SK-N-SH (cell line): ENCODE measurements at regions not wholly inside any gene's neighbourhood (a gene's known extent, or its start where the extent isn't known, plus 50 kb on each side); places are given as distances from the start of the nearest gene placed in this dataset.
"Not testable (repeated sequence)": the region's sequence is repeated elsewhere in the genome, so short reads cannot be mapped to it uniquely, and the experiment has no call there.

Source experiments
- CTCF ChIP-seq: fragments of 200-600 bp; sonication (generic); IDR thresholded peaks from 2 replicates; pipeline ENCODE4 v1.6.1; 2017; ENCODE audit warnings: antibody characterized with exemption, mild to moderate bottlenecking, moderate library complexity
- EP300 ChIP-seq, 2 experiments: IDR thresholded peaks; 2 replicates each; pipeline versions ENCODE4 v1.4.0 to v1.6.1; 2012; ENCODE audit warnings: borderline replicate concordance in 1 of 2, low read depth in 1 of 2, low read length in 1 of 2
- EZH2phosphoT487 ChIP-seq: fragments of 200-600 bp; sonication (generic); IDR thresholded peaks from 2 replicates; pipeline ENCODE4 v1.6.1; 2017; ENCODE audit warnings: low read depth, mixed run types, mild to moderate bottlenecking, antibody characterized with exemption, moderate library complexity, borderline replicate concordance
- MAX ChIP-seq: IDR thresholded peaks from 2 replicates; pipeline ENCODE4 v1.4.0; 2012; ENCODE audit warnings: low read depth
- POLR2AphosphoS5 ChIP-seq: IDR thresholded peaks from 2 replicates; pipeline ENCODE4 v1.6.1; 2012; ENCODE audit warnings: low read depth, low read length
- RAD21 ChIP-seq: IDR thresholded peaks from 2 replicates; pipeline ENCODE4 v1.6.1; 2012; ENCODE audit warnings: mild to moderate bottlenecking, low read length
- RCOR1 ChIP-seq: fragments of 150-350 bp; IDR thresholded peaks from 2 replicates; pipeline ENCODE4 v1.6.1; 2017; ENCODE audit warnings: antibody characterized with exemption, low read length
- SMC3 ChIP-seq: IDR thresholded peaks from 2 replicates; pipeline ENCODE4 v1.6.1; 2012; ENCODE audit warnings: low read depth, low read length, improper control_type of control experiment
- TAF1 ChIP-seq: IDR thresholded peaks from 2 replicates; pipeline ENCODE4 v1.6.1; 2012; ENCODE audit warnings: low read depth, mild to moderate bottlenecking, low read length, moderate library complexity, borderline replicate concordance
- TF ChIP-seq, protein P1 (sequence below): IDR thresholded peaks from 2 replicates; pipeline ENCODE4 v1.6.1; 2012; ENCODE audit warnings: mild to moderate bottlenecking, low read depth, low read length, moderate library complexity

DNA sequence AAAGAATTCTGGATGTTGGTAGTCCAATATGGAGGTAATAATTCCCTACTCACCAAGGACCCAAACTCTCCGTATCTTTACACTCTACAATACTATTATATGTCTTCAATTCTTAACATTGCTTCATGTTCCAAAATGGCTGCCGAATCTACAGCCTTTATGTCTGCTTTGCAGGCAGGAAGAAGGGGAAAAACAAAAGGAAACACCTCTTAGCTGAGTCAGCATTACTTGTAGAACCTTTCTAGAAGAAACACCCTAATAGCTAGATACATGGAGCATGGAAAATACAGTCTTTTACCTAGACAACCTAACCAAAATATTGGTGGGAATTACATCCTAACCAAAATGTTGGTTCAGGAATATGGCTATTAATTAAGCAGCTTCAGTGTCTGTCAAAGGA lies 298.0 kb downstream of the OR4C45 start:
- TF ChIP-seq, protein P1, sequence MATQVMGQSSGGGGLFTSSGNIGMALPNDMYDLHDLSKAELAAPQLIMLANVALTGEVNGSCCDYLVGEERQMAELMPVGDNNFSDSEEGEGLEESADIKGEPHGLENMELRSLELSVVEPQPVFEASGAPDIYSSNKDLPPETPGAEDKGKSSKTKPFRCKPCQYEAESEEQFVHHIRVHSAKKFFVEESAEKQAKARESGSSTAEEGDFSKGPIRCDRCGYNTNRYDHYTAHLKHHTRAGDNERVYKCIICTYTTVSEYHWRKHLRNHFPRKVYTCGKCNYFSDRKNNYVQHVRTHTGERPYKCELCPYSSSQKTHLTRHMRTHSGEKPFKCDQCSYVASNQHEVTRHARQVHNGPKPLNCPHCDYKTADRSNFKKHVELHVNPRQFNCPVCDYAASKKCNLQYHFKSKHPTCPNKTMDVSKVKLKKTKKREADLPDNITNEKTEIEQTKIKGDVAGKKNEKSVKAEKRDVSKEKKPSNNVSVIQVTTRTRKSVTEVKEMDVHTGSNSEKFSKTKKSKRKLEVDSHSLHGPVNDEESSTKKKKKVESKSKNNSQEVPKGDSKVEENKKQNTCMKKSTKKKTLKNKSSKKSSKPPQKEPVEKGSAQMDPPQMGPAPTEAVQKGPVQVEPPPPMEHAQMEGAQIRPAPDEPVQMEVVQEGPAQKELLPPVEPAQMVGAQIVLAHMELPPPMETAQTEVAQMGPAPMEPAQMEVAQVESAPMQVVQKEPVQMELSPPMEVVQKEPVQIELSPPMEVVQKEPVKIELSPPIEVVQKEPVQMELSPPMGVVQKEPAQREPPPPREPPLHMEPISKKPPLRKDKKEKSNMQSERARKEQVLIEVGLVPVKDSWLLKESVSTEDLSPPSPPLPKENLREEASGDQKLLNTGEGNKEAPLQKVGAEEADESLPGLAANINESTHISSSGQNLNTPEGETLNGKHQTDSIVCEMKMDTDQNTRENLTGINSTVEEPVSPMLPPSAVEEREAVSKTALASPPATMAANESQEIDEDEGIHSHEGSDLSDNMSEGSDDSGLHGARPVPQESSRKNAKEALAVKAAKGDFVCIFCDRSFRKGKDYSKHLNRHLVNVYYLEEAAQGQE: not testable (repeated sequence)
- TF ChIP-seq CTCF; EP300 (IDR thresholded peaks at IDR 0.05; ENCODE audit: borderline replicate concordance in 1 of 2, low read depth in 1 of 2, low read length in 1 of 2); MAX; TAF1; RAD21; SMC3; RCOR1; POLR2AphosphoS5; EZH2phosphoT487: not testable (repeated sequence)
